ENCODE measurements at regions not wholly inside any gene's neighbourhood (a gene's known extent, or its start where the extent isn't known, plus 50 kb on each side); places are given as distances from the start of the nearest gene placed in this dataset.
A peak's percentile ranks its signal among the peaks of the same experiment; 100 is the strongest.

- DNase-seq (ENCODE audit: low spot score), result no peak
Observed at GRCh38 chr13:80408270-80408669, 67.3 kb upstream of the SPRY2 start.

GRCh38 chr13:80400865-80401426 lies 60.0 kb upstream of the SPRY2 start:
- no peak for DNase-seq (ENCODE audit: low spot score)

GRCh38 chr13:80400164-80400864 lies 59.4 kb upstream of the SPRY2 start:
- DNase-seq (ENCODE audit: low spot score), result no peak

GRCh38 chr13:80399340-80400163 lies 58.6 kb upstream of the SPRY2 start:
- DNase-seq (ENCODE audit: low spot score), result peak; percentile 41

All from mucosa of gallbladder (tissue), 1 donor.